HG02623 (cell line): ENCODE measurements at regions not wholly inside any gene's neighbourhood (a gene's known extent, or its start where the extent isn't known, plus 50 kb on each side); places are given as distances from the start of the nearest gene placed in this dataset.
A peak's percentile ranks its signal among the peaks of the same experiment; 100 is the strongest.
"Not testable (repeated sequence)": the region's sequence is repeated elsewhere in the genome, so short reads cannot be mapped to it uniquely, and the experiment has no call there.

Experiments used
- ATAC-seq: cut with Tn5 transposase; IDR thresholded peaks from one replicate; pipeline ENCODE4 v1.9.1; 2021; ENCODE audit warnings: moderate library complexity; ENCODE audit not compliant: unreplicated experiment

DNA sequence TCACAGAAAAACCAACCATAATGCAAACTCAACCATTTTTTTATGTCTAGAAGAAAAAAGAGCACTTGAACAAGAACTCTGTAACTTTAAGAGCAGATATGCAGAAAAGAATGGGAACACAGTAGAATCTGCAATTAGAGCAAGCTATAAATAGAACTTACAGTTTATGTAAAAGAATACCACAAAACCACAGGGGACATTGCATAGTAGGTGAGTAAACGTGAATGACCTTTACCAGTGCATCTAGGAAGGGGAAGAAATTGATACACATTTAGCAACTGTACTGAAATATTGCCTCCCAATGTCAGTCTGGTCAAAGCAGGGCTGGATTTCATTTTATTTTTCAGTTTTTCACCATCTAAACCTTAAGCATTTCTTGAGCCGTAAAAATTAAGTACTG is 242.2 kb upstream of the EDNRB start:
- ATAC-seq, result no peak

DNA sequence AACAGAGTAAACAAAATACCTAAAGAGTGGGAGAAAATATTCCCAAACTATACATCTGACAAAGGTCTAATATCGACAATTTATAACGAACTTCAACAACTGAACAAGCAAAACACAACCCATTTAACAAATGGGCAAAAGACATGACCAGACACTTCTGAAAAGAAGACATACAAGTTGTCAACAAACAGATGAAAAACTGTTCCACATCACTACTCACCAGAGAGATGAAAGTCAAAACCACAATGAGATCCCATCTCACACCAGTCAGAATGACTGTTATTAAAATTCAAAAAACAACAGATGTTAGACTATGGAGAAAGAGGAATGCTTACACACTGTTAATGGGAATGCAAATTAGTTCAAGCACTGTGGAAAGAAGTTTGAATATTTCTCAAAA is 233.8 kb upstream of the EDNRB start:
- no peak for ATAC-seq

DNA sequence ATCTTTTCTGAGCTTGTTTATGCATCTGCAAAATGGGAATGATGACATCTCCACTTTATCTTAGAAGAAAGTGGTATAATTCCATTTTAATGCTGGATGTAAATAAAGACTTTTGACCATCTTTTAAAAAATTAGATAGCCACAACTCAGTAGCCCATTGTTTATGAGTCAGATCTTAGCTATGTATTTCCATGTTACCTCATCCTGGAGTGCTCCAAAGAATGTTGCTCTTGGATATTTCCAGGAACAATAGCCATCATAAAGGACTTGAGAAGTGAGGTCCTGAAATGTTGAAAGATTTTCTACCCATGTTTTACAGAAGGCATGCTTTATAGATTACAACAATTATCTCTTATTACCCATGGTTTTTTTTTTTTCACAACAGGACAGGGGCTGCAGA is 229.3 kb upstream of the EDNRB start:
- no peak for ATAC-seq

DNA sequence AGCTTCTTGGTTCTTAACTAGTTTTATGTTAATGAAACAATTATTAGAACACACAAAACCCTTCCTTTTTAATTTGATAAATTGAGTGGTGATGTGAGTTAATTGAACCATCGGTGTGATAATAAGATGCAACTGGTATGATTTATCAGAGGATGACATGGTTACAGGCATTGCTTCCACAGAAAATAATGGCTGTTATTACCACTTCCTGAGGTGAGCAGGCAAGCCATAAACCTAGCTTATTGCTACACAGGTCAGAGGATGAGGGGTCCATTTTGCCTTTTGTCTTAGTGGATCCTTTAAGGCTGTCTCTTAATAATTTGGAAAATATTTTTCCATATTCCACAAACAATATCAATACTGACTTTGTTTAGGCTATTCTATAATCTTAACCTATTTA is 226.6 kb upstream of the EDNRB start:
- ATAC-seq, result no peak

DNA sequence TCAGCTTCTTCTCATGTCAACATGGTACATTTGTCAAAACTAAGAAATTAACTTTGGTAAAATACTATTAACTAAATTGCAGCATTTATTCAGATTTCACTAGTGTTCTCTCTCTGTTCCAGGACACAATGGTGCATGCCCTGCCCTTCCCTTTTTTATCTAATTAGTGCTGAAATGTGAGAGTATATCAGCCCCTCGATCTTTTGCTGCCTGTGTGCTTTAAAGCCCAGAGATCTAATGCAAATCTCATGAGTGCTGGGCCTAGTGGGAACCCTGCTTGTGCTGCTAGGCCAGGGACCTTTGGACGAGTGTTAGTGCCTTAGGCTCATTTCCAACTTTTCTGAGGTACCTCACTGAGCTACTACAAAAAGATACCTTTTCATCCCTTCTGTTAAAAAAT is 221.1 kb upstream of the EDNRB start:
- no peak for ATAC-seq

DNA sequence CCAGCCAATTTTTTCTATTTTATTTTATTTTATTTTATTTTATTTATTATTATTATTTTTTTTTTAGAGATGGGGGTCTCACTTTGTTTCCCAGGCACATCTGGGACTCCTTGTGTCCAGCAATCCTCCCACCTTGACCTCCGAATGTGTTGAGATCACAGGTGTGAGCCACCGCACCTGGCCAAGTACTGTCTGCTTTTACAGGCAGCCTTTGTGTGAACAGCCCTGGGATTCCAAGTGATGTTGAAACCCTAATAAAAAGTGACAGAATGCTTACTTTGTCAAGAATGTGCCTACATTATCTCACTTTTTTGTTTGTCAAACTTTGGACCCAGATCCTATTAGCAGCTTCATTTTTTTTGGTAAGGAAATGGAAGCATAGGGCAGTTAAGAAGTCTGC is 220.1 kb upstream of the EDNRB start:
- no peak for ATAC-seq

DNA sequence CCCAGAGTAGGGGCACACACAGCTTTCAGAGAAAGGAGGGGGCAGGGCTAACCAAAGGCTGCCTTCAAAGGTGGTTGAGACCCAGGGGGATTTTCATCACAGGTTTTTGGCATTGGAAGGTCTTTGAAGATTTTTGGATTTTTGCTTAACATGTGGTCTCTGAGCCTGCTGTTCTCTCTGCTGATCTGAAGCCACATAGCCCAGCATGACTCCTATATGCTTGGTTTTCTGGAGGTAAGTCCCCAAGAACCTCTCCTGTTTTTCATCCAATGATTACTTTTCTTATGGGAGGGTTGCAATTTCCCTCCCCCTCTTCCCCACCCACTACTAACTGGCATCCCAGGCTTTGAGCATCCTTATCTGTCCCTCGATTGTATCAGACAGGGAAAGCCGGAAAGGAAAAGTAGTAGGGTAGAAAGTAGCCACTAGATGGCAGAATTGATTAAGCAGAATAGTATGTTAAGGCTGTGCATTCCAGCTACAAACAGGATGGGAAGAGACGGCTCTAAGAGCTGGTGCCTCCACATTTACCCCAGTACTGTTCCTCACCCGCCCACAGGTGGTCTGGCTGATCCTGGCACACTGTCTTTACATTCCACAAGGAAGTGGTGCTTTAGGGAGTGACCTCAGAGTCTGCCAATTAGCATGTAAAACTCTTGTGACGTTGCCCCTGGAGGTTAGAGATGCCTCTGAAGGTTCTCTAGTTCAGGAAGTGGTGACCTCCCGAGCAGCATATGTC is 218.9 kb upstream of the EDNRB start:
- ATAC-seq, result peak; percentile 80

DNA sequence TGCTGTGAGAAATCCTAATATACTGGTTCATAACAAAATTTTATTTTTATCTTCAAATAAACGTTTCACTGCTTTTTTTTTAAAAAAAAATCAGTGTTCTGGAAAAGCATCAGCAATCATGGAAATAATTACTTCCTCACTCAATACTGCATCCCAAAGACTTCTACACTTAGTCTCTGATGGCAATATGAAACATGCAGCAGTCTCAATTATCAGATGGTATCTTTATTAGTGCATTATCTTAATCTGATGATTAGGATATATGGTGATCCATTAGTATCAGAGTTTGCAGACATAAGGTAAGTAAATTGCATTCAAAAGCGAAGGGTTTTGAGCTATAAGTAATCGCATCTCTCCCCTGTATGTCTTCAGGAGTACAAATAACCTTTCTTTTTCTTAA is 218.3 kb upstream of the EDNRB start:
- no peak for ATAC-seq

DNA sequence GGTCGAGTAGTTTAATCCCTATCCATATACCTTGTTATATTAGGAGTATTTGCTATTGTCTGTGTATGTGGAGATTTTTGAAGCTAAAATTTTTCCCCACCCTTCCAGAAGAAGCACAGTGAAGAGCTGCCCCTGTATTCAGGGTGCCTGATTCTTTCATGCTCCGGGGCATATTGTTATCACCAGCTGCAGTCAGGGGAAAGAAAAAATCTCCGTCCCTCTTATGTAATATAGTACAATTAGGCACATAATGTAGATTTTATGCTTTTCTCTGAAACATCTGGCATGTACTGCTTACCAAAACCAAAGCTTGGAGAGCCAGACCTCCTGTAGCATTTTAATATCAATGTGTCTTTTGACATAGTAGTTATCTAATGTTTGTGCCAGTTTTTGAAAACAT is 214.9 kb upstream of the EDNRB start:
- no peak for ATAC-seq

DNA sequence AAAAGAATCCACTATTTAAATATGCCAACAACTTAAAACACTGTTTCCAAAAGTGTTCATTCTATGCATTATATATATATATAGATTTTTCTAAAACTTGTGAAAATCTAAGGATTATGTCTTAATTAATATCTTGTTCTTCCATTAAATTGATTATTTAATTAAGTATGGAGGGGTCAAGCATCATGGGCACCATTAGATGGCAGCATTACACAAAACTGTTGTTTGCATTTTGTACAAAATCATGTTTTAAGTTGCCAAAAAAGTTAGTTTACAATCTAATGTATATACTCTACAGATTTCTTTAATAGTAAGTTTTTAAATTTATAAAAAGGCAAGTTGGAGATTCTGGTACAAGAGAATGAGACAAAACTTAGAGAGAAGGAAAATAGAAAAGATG is 213.2 kb upstream of the EDNRB start:
- ATAC-seq, result no peak

DNA sequence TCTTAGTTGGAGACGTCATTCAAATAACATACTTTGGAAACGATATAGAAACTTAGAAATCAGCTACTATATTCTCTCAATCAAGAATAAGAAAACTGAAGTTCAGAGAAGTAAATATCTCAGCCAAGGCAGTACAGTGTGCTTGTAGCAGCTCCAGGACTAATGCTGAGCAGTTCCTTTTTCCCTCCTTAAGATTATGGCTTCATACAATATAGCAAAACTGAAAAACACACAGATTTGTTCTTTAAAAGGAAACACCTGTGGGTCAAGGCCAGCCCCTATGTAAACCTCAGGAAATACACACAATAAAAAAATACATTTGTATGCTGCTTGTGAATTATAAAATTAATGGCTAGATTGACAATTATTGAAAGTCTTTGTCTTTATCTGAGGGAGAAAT is 212.7 kb upstream of the EDNRB start:
- no peak for ATAC-seq

DNA sequence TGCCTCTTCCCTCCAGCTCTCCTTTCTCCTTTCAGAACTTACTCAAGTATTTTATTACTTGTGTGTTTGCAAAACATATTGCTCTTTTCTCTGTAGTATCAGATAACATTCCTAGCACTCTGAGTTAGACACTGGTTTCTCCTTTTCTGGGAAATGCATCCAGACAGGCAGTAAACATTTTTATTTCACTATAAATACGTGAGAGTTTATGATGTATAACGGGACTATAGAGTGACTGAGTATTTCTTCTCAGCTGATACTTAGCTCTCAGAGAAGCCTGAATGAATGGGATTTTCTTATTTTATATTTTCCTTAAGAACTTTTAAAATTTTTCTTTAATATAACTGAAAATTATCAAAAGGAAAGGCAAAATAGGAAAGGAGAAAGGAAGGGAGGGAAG is 211.2 kb upstream of the EDNRB start:
- ATAC-seq, result no peak

DNA sequence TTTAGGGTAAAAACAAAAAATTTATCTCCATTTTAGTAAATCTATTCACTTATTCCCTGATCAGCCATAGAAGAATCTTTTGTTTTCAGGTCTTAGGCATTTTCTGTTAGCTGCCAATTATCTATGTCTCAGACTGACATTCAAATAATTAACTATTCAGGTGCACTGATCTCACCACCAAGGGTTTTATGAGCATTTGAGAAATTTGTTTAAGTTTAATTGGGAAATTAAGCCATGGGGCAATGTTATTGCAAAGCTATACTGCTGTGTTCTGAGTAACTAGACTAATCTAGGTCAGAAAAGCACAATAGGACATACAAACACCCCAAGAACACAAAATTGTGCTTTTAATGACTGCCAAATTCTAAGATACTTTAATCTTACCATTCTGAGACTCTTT is 210.7 kb upstream of the EDNRB start:
- no peak for ATAC-seq

DNA sequence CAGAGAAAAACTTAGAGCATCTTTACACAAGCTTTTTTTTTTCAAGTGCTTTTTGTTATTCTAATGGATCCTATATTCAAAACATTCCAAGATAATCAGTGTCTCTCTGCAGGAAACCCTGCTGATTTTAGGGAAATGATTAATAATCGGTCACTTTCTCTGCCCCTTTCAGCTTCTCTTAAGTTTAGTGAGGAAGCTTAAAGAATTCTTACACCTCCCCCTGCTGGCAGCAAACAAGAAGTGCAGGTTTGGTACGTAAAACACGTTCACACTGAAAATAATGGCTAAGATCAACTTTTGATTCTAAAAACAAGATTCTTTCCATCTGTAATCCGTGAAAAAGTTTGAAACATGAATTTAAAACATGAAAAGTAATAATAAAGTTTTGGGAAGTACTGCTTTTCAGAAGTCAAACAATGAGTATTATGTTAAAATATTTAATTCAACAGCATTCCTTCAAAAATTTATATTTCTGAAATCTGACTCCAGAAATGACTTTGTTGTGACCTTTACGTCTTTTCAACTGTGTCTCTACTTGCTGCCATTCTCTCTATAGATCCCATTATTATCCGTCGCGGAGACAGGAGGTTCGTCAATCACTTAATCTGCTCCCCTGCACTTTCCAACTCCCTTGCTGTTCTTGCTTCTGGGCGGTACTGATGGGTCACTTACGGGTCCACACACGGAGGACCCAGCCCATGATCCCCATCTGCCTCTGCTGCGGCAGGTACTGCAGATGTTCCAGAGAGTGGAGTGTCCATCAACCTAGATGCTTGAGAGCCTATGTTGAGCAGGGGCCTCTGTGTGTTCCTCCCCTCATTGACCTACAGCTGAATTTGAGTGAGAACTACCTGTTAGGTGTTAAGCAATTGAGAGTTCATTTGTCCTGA is 203.1 kb upstream of the EDNRB start:
- ATAC-seq, result no peak

DNA sequence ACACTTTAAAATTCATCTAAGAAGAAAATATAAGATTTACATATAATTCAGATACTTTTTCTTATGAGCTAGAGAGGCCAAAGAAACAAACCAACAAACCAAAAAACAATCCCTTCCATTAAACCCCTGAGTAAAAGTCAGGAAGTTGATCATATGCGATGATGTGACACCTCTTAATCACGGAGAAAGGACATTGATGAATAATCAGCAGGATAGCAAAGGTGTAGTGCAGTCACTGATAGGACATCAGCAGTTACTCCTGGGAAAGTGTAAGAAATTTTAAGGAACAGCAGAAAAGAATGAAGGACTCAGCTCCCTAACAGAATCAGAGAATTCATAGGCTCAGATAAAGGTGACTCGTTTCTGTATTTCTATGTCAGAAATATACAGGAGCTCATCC is 202.4 kb upstream of the EDNRB start:
- no peak for ATAC-seq

DNA sequence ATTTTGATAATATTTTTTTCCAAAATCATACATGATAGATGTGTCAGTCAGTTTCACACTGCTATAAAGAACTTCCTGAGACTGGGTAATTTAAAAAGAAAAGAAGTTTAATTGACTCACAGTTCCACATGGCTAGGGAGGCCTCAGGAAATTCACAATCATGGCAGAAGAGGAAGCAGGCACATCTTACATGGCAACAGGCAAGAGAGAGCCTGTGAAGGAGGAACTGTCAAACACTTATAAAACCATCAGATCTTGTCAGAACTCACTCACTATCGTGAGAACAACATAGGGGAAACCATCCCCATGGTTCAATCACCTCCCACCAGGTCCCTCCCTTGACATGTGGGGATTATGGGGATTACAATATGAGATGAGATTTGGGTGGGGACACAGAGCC is 201.5 kb upstream of the EDNRB start:
- not testable (repeated sequence) for ATAC-seq

DNA sequence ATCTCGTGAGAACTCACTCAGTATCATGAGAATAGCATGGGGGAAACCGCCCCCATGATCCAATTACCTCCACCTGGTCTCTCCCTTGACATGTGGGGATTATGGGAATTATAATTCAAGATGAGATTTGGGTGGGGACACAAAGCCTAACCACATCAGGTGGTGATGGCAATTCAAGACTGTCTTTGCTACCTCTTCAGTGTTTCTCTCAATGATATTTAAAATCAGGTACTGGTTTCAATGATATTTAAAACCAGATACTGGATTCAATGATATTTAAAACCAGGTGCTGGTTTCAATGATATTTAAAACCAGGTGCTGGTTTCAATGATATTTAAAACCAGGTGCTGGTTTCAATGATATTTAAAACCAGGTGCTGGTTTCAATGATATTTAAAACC is 198.4 kb upstream of the EDNRB start:
- not testable (repeated sequence) for ATAC-seq

DNA sequence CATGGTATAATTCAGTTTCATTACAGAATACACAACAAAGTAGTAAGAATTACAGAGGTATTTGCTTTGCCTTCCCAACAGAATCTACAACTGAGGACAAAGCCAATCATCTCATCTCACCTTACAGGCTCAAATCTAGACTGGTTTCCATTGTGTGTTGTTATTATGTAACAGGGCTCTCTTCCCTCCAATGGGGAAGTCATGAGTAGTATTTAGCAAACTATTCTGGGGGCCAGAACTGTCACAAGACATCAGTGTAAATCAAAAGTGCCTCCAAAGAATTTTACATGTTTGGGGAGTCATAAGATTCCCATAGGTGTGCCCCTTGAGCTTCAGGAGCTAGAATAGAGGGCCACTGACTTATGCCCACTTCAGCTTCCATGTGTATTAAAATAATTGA is 187.0 kb upstream of the EDNRB start:
- no peak for ATAC-seq

DNA sequence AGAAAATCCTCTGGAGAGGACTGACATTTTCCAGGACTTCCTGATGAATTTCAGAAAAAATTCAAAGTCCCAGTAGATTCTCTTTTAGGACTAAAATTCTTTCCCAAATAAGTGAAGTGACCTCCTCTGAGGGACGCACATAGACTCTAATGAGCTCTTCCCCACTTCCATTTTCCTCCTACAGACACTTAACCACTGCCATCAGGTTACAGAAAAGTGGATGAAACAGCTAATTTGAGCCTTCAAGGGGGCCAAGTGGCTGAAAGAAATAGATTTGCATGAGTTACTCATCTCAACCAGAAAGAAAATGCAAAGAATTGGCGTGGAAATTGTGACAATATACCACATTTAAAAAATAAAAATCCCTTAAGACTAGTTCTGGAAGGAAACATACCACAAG is 185.3 kb upstream of the EDNRB start:
- ATAC-seq, result no peak

DNA sequence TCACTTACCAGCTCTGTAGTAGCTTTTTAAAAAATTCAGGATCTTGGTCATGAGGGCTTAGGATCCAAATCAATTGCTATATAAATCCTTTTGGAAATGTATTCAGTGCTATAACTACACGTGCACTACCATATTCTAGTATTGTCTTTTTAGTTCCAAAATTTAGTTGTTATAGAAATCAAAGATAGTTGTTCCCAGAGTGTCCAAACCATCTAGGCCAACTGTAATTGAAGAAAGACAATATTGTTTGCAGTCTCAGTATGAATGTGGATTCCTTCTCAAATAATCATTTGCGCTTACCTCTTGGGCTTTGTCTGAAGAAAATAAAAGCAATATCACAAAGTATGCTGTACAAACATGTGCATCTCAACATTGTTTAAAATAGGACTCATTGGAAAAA is 184.1 kb upstream of the EDNRB start:
- no peak for ATAC-seq

DNA sequence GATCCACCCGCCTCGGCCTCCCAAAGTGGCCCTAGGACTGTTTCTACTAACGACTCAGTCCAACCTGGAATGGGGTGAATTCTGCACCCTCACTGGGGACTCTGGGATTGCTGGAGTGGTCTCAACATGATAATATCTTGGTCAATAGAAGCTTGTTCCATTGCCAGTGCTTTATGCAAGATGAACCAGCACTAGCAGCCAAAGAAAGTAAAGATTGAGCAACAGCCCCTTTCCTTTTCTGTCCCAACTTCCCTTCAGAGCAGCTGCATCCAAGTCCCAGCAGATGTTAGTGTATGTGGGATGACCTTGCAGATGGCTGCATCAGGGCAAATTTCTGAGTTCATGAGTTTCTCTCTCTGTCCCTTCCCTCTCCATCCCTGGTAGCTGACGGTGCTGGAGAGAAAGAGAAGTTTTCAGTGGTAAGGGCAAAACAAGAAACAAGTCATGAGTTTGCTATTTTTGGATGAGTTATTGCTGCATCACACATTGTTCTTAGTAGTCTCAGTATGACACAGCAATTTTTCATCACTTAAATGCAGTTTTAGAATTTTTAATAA is 183.6 kb upstream of the EDNRB start:
- no peak for ATAC-seq

DNA sequence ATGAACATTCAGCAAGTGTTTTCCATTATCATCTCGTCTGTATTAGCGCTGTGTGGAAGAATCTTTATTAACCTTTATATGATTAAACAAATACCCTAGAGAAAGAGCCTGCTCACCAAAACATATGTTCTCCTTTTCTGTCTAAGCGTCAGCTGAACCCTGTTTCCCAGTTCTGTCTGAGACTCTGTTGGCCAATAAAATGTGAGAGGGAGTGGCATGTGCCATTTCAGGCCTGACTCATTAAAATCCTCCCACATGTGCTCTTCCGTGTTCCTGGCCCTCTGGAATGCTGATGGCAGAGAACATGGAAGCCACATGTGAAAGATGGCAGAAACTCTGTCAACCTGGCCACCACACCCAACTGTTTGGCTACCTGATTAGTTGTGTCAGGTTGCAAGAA is 181.9 kb upstream of the EDNRB start:
- ATAC-seq, result no peak
